ENCODE measurements at regions not wholly inside any gene's neighbourhood (a gene's known extent, or its start where the extent isn't known, plus 50 kb on each side); places are given as distances from the start of the nearest gene placed in this dataset.
"Not testable (repeated sequence)": the region's sequence is repeated elsewhere in the genome, so short reads cannot be mapped to it uniquely, and the experiment has no call there.

- no peak for DNase-seq (ENCODE audit: low spot score)
Measured at GRCh38 chr18:77373730-77374445, 124.2 kb downstream of the GALR1 start.

DNA sequence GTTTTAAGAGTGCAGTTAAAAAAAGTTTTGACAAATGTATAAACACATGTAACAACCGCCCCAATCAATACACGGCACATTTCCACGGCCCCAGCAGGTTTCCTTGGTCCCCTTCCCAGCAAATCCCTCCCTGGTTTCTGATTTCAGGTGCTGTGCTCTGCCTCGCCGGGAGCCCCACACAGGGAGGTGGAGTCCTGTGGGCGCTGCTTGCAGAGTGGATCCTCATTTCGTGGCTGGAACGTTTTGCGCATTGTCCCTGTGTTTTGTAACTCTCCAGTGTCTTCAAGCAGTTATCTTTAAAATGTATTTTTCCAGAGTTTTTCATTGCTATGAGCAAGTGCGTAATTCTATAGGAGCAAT is 124.8 kb downstream of the GALR1 start:
- no peak for DNase-seq (ENCODE audit: low spot score)

GRCh38 chr18:77376043-77376732 is 126.5 kb downstream of the GALR1 start:
- DNase-seq (ENCODE audit: low spot score), result no peak

- no peak for DNase-seq (ENCODE audit: low spot score)
Measured at GRCh38 chr18:77376733-77377094, 127.1 kb downstream of the GALR1 start.

DNA sequence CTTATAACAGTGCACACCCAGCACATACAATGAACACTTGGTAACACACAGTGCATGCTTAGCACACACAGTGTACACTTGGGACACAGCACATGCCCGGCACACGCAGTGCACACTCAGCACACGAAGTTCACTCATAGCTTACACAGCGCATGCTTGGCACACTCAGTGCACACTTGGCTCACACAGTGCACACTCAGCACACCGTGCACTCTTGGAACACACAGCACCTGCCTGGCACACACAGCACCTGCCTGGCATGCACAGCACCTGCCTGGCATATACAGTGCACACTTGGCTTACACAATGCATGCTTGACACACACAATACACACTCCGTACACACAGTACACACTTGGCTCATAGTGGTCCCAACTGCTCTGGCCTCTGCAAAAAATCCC is 128.2 kb downstream of the GALR1 start:
- no peak for DNase-seq (ENCODE audit: low spot score)

DNA sequence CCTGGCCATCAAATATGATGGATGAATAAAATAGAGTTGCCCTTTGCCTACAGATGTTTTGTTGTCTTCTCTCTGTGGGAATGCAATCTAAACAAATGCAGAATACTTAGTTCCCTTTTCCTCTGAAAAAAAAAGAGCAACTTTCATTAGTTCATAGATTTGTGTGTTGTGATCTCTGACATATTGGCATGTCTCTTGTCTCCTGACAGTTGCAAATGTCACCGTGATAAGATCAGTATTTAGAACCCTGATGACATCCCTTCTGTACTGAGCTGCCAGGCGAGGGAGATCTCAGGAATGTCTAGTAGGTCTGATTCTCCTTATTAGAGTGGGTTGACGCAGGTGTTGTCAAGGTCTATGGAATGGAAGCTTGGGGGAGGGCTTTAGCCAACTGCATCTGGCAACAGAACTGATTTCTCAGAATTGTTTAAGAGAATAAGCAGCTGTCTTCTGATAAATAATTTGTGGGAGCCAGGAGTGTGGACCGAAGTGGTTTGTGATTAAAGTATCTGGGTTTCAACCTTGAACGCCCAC is 130.4 kb downstream of the GALR1 start:
- DNase-seq (ENCODE audit: low spot score), result no peak

DNA sequence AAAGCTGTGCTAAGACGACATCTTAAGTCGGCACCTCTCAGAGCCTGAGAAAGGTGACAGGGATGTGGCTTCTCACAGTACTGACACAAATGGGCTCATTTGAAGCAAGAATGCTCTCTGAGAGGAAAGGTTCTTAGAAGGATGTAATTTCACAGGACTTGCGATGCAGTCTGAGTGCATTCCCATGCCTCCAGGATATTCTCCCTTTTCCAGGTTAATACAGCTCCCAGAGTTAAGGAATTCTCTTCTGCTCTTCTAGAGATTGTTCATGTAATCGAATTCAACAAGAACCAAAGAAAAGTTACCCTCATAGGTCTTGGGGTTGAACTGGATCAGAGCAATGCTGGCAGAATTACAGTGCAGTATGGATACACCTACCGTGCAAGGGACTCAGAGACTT is 131.0 kb downstream of the GALR1 start:
- no peak for DNase-seq (ENCODE audit: low spot score)

DNA sequence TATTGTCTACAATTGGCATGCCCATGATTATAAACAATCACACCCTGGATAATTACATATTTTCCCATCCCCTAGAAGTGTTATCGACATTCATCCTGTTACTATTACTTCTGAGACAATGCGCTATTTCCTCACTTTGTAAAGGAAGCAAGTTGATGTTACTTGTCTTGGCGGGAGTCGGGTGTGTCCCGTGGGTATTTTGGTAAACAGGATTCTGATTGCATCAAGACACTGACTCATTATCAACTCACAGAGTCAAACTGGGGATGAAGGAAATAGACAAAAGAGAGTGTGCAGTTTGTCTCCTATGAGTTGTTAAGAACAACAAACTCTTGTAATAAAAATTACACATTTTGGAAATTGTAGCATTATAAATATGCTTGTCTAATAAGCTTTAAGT is 142.7 kb downstream of the GALR1 start:
- DNase-seq (ENCODE audit: low spot score), result no peak

DNA sequence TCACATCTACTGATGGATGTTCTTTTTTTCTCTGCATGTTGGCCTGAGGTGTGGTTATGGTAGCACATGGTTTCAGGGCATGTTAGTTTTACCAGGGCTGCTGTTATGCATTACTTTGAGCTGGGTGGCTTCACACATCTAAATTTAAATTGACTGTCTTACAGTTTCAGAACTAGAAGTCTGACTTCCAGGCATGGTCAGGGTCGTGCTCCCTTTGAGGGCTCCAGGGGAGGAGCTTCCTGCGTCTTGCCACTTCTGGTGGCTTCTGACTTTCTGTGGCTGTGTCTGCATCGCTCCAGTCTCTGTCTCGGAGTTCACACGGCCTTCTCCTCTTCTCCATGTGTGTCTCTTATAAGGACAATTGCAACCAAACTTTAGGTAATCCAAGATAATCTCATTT is 143.9 kb downstream of the GALR1 start:
- DNase-seq (ENCODE audit: low spot score), result no peak

- no peak for DNase-seq (ENCODE audit: low spot score)
Measured at GRCh38 chr18:77395953-77396352, 146.3 kb downstream of the GALR1 start.

GRCh38 chr18:77397056-77397455 is 147.4 kb downstream of the GALR1 start:
- no peak for DNase-seq (ENCODE audit: low spot score)

GRCh38 chr18:77397617-77398016 is 148.0 kb downstream of the GALR1 start:
- DNase-seq (ENCODE audit: low spot score), result no peak

DNA sequence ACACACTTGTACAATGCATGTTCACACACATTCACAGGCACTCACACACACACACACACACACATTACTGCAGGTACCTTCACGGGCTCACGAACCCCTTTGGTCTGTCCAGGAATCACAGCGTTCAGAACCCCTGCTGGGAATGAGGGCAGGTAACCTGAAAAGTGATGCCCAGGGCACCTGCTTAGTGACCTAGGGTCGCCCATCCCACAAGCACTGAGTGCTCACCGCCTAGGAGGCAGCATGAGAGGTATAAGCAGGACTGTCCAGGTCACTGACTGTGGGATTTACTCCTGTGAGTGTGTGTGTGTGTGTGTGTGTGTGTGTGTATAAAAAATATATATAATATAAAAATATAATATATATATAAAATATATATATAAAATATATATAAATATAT is 150.9 kb downstream of the GALR1 start:
- DNase-seq (ENCODE audit: low spot score), result no peak

GRCh38 chr18:77401173-77401572 is 151.5 kb downstream of the GALR1 start:
- no peak for DNase-seq (ENCODE audit: low spot score)

DNA sequence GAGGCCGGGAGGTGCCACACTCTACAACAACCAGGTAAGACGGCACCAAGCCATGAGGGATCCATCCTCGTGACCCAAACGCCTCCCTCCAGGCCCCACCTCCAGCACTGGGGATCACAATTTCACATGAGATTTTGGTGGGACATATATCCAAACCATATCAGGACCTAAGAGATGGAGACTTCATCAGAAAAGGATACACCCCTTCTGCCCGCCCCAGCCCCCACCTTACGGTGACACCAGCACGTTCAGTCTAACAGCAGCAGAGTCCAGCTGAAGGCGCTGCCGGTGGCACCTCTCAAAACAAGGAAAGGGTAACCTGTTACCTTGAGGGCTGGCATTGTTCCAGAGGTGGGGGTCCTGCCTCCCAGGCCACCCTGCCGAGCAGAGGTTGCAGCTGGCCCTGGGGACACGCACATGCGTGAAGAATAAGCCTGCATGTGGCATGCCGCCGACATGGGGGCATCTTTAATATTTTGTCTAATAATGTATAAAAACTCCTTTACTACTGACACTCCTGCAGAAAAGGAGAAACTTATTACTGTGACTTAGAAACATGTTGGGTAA is 154.4 kb downstream of the GALR1 start:
- DNase-seq (ENCODE audit: low spot score), result no peak

DNA sequence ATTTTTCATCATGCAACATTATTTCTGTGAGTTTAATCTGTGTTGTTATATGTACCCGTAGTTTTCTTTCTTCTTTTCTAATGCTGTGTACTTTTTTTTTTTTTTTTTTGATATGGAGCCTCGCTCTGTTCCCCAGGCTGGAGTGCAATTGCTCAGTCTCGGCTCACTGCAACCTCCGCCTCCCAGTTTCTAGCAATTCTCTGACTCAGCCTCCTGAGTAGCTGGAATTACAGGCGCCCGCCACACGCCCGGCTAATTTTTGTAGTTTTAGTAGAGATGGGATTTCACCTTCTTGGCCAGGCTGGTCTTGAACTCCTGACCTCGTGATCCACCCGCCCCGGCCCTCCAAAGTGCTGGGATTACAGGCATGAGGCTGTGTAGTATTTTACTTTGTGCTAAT is 155.4 kb downstream of the GALR1 start:
- no peak for DNase-seq (ENCODE audit: low spot score)

DNA sequence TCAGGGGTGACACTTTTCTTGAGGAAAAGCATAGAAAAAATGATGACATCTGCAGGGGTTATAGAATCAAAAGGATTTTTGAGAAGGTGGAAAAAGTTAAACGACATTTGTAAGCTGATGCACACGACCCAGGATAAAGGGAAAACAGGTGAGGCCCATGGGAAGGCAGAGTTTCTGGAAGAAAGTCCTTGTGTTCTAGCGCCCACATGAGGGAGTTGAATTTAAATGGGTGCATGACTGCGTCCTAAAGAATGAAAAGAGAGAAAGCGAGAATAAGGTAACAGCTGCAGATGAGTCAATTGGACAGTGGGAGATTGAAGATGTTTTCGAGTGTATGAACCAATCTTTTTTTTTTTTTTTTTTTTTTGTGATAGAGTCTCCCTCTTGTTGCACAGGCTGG is 158.1 kb downstream of the GALR1 start:
- no peak for DNase-seq (ENCODE audit: low spot score)

- not testable (repeated sequence) for DNase-seq (ENCODE audit: low spot score)
Measured at GRCh38 chr18:77421546-77421945, 171.9 kb downstream of the GALR1 start.

DNA sequence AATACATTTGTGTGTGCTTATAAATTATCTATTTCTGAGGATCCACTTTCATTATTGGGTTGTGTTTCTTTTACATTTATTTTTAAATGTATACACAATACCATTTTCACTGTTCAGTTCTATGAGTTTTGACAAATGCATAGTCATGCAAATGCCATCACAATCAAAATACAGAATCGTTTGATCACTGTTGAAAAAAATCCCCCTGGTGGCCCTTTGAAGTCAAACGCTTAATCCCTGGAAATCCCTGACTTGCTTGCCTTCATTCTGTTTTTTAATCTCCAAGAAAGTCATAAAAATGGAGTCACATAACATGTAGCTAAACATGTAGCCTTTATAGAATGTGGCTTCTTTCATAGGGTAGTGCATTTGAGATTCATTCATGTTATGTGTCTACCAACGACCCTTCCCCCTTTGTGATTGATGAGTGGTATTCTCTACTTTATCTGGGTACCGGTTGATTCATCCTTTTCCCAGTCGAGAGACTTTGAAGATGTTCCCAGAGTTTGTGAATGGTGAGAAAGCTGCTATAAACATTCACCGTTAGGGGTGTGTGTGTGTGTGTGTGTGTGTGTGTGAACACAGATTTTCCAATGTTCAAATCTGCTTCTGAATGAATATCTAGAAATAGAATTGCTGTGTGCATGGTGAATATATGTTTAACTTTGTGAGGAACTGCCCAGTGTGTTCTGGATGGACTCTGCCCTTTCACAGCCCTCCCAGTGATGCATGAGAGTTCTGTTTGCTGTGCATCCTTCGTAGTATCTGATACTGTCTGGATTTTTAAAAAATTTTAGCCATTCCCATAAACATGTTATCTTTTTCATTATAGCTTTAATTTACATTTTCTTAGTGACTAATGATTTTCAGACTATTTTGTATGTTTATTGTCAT is 173.6 kb downstream of the GALR1 start:
- DNase-seq (ENCODE audit: low spot score), result no peak

- no peak for DNase-seq (ENCODE audit: low spot score)
Measured at GRCh38 chr18:77433076-77433475, 183.4 kb downstream of the GALR1 start.

- DNase-seq (ENCODE audit: low spot score), result no peak
Measured at GRCh38 chr18:77439888-77440287, 190.2 kb downstream of the GALR1 start.

GRCh38 chr18:77442393-77442792 is 192.7 kb downstream of the GALR1 start:
- no peak for DNase-seq (ENCODE audit: low spot score)
